ENCODE measurements at regions not wholly inside any gene's neighbourhood (a gene's known extent, or its start where the extent isn't known, plus 50 kb on each side); places are given as distances from the start of the nearest gene placed in this dataset.

- no peak for DNase-seq (ENCODE audit: low spot score)
- H3K27ac ChIP-seq: no peak overlapping the region
- POLR2A ChIA-PET (ENCODE audit: low non-redundant PET): no interaction called here
- TF ChIP-seq, protein P1, sequence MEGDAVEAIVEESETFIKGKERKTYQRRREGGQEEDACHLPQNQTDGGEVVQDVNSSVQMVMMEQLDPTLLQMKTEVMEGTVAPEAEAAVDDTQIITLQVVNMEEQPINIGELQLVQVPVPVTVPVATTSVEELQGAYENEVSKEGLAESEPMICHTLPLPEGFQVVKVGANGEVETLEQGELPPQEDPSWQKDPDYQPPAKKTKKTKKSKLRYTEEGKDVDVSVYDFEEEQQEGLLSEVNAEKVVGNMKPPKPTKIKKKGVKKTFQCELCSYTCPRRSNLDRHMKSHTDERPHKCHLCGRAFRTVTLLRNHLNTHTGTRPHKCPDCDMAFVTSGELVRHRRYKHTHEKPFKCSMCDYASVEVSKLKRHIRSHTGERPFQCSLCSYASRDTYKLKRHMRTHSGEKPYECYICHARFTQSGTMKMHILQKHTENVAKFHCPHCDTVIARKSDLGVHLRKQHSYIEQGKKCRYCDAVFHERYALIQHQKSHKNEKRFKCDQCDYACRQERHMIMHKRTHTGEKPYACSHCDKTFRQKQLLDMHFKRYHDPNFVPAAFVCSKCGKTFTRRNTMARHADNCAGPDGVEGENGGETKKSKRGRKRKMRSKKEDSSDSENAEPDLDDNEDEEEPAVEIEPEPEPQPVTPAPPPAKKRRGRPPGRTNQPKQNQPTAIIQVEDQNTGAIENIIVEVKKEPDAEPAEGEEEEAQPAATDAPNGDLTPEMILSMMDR (conservative IDR thresholded peaks at IDR 0.05; ENCODE audit: low read depth): no peak
- CTCF ChIA-PET: no interaction called here
Observed at GRCh38 chr15:26298659-26299170, 435.6 kb upstream of the ATP10A start.

GRCh38 chr15:26298010-26298658, 435.0 kb upstream of the ATP10A start:
- DNase-seq (ENCODE audit: low spot score): no peak
- no peak overlapping the region for H3K27ac ChIP-seq
- ChIA-PET POLR2A (ENCODE audit: low non-redundant PET) (no interaction called here), CTCF (no interaction called here)
- TF ChIP-seq, protein P1 (conservative IDR thresholded peaks at IDR 0.05; ENCODE audit: low read depth): no peak

GRCh38 chr15:26295336-26296085, 432.4 kb upstream of the ATP10A start:
- TF ChIP-seq, protein P1 (conservative IDR thresholded peaks at IDR 0.05; ENCODE audit: low read depth): no peak
- no peak for DNase-seq (ENCODE audit: low spot score)
- H3K27ac ChIP-seq: no peak overlapping the region
- POLR2A ChIA-PET (ENCODE audit: low non-redundant PET): no interaction called here
- CTCF ChIA-PET: no interaction called here

- CTCF ChIA-PET: no interaction called here
- no peak overlapping the region for H3K27ac ChIP-seq
- POLR2A ChIA-PET (ENCODE audit: low non-redundant PET): no interaction called here
- DNase-seq (ENCODE audit: low spot score): no peak
- TF ChIP-seq, protein P1 (conservative IDR thresholded peaks at IDR 0.05; ENCODE audit: low read depth): no peak
Observed at GRCh38 chr15:26294059-26294689, 431.0 kb upstream of the ATP10A start.

DNA sequence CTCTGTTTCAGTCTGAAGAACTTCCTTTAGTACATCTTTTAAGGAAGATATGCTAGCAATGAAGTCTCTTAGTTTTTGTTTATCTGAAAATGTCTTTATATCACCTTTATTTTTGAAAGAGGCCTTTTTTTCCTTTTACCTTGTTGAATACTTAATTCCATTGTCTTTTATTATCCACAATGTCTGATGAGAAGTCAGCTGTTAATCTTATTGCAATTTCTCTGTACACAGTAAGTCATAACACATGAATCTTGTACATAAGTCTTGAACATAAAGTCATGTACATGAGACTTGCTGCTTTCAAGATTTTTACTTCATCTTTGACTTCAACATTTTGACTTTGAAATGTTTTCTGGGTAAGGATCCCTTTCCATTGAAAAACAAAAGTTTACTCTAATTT, 424.3 kb upstream of the ATP10A start:
- CTCF ChIA-PET: no interaction called here
- TF ChIP-seq, protein P1 (conservative IDR thresholded peaks at IDR 0.05; ENCODE audit: low read depth): no peak
- H3K27ac ChIP-seq: no peak overlapping the region
- POLR2A ChIA-PET (ENCODE audit: low non-redundant PET): no interaction called here
- no peak for DNase-seq (ENCODE audit: low spot score)

- TF ChIP-seq, protein P1 (conservative IDR thresholded peaks at IDR 0.05; ENCODE audit: low read depth): no peak
- POLR2A ChIA-PET (ENCODE audit: low non-redundant PET): no interaction called here
- CTCF ChIA-PET: no interaction called here
- no peak for DNase-seq (ENCODE audit: low spot score)
- no peak overlapping the region for H3K27ac ChIP-seq
Observed at GRCh38 chr15:26280281-26280680, 417.2 kb upstream of the ATP10A start.
